Sciatic nerve (tissue), 2 donors: ENCODE measurements at regions not wholly inside any gene's neighbourhood (a gene's known extent, or its start where the extent isn't known, plus 50 kb on each side); places are given as distances from the start of the nearest gene placed in this dataset.

Source experiments
- ATAC-seq: fragments of 200-7000 bp; cut with Tn5 transposase; one replicate; pipeline ENCODE4 v1.9.1; 2020; ENCODE audit warnings: mild to moderate bottlenecking, moderate library complexity
- DNase-seq: peaks from one replicate; pipeline ENCODE4 v3.0.0-alpha.2; 2020; ENCODE audit warnings: low spot score
- intact Hi-C: fragments of 100-400 bp; cut with DNase I; formaldehyde crosslinking; loops from one replicate; pipeline ENCODE4 v1.14.2; 2022
- donor health status: DM: no; HTN: no; CAD: no.
- donor health status: DM: no; HTN: no; CAD: no.

GRCh38 chr3:18758047-18758704 lies 333.0 kb upstream of the SATB1 start:
- intact Hi-C loops = no loop called here
- no peak for DNase-seq

GRCh38 chr3:18757476-18757875 lies 332.3 kb upstream of the SATB1 start:
- intact Hi-C loops = no loop called here
- DNase-seq = no peak
- ATAC-seq = no peak

More at GRCh38 chr3:18758047-18758704, 333.0 kb upstream of the SATB1 start:
- ATAC-seq = peak; percentile 58

- intact Hi-C loops = no loop called here
- DNase-seq (no peak), ATAC-seq (no peak)
Measured at GRCh38 chr3:18752273-18752934, 327.3 kb upstream of the SATB1 start.

GRCh38 chr3:18751514-18751913 lies 326.4 kb upstream of the SATB1 start:
- intact Hi-C loops = no loop called here
- DNase-seq (no peak), ATAC-seq (no peak)

GRCh38 chr3:18747383-18747782 lies 322.2 kb upstream of the SATB1 start:
- intact Hi-C loops = no loop called here
- DNase-seq (no peak), ATAC-seq (no peak)

GRCh38 chr3:18745472-18745871 lies 320.3 kb upstream of the SATB1 start:
- no peak for DNase-seq
- ATAC-seq = peak; percentile 76
- intact Hi-C loops = no loop called here

GRCh38 chr3:18744472-18744871 lies 319.3 kb upstream of the SATB1 start:
- ATAC-seq (no peak), DNase-seq (no peak)
- intact Hi-C loops = no loop called here

GRCh38 chr3:18743761-18744160 lies 318.6 kb upstream of the SATB1 start:
- DNase-seq = no peak
- intact Hi-C loops = no loop called here
- ATAC-seq = no peak

GRCh38 chr3:18740631-18741583 lies 315.8 kb upstream of the SATB1 start:
- no peak for DNase-seq
- intact Hi-C loops = no loop called here
- peak; percentile 61 for ATAC-seq

- intact Hi-C loops = no loop called here
- ATAC-seq (no peak), DNase-seq (no peak)
Measured at GRCh38 chr3:18739099-18739433, 313.9 kb upstream of the SATB1 start.

- ATAC-seq (no peak), DNase-seq (no peak)
- intact Hi-C loops = no loop called here
Measured at GRCh38 chr3:18738393-18739098, 313.4 kb upstream of the SATB1 start.

GRCh38 chr3:18735005-18735404 lies 309.9 kb upstream of the SATB1 start:
- intact Hi-C loops = no loop called here
- DNase-seq (no peak), ATAC-seq (no peak)

- DNase-seq = no peak
- intact Hi-C loops = no loop called here
- no peak for ATAC-seq
Measured at GRCh38 chr3:18734309-18734708, 309.2 kb upstream of the SATB1 start.

GRCh38 chr3:18732474-18732873 lies 307.3 kb upstream of the SATB1 start:
- DNase-seq = no peak
- intact Hi-C loops = no loop called here
- ATAC-seq = no peak

GRCh38 chr3:18730491-18730890 lies 305.4 kb upstream of the SATB1 start:
- ATAC-seq = no peak
- DNase-seq = no peak
- intact Hi-C loops = no loop called here

- ATAC-seq (no peak), DNase-seq (no peak)
- intact Hi-C loops = no loop called here
Measured at GRCh38 chr3:18729671-18730070, 304.5 kb upstream of the SATB1 start.

GRCh38 chr3:18725668-18726407 lies 300.7 kb upstream of the SATB1 start:
- ATAC-seq (peak; percentile 79), DNase-seq (no peak)
- intact Hi-C loops = no loop called here

GRCh38 chr3:18724456-18724855 lies 299.3 kb upstream of the SATB1 start:
- DNase-seq (no peak), ATAC-seq (no peak)
- intact Hi-C loops = no loop called here
